Stimulated activated CD4-positive, alpha-beta T cell treated with anti-CD3 and anti-CD28 coated beads, TNF-alpha, amount 100 ng/mL, for 24 hours (primary cell): ENCODE measurements at regions not wholly inside any gene's neighbourhood (a gene's known extent, or its start where the extent isn't known, plus 50 kb on each side); places are given as distances from the start of the nearest gene placed in this dataset.
"Not testable (repeated sequence)": the region's sequence is repeated elsewhere in the genome, so short reads cannot be mapped to it uniquely, and the experiment has no call there.

Experiments used
- DNase-seq, 3 experiments: peaks; one replicate each; pipeline ENCODE4 v3.0.0-alpha.2; 2020; ENCODE audit warnings: low read depth in 3 of 3

DNA sequence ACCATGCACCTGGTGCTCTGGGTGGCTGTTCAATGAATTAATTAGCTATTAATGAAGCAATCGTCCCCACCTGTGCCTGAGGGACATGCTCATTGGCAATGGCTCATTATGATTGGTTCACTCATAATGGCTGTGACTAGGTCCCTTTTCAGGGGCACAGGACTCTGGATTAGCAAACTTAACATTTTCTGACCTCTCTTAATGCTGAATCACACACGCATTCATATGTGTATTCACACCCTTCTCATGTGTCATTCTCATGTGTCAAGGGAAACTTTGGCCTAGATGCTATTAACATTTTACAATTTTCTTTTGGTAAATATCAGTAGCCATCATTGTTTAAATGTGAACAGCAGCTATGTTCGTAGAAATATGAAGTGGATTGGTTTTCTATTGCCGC lies 98.9 kb upstream of the PMAIP1 start:
- no peak for DNase-seq

DNA sequence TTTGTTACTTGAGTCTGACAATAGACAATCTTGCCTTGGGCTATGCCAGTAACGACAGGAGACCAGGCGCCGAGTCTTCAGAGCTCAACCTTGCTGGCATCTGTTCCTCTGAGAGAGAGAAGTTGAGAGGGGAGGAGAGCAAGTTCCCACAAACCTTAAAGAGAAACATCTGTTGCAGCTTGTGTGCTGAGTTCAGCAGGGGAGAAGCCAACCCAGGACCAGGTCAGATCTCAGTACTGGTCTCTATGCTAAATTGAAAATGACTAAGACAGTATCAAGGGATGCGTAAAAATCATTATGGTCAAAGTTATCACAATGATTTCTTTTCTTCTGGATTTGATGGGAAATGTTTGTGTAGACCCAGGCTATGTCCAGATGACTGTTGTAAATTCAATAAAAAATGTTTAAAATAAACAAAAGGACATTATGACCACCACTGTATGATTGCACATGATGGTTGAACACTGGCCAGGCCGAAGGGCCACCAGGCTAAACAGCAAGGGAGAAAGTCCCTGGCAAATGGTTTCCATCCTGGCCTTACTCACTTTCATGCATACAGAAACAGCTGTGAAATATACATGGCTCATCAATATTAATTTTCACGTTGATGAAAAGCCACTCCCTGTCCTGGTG lies 100.3 kb upstream of the PMAIP1 start:
- DNase-seq = no peak

DNA sequence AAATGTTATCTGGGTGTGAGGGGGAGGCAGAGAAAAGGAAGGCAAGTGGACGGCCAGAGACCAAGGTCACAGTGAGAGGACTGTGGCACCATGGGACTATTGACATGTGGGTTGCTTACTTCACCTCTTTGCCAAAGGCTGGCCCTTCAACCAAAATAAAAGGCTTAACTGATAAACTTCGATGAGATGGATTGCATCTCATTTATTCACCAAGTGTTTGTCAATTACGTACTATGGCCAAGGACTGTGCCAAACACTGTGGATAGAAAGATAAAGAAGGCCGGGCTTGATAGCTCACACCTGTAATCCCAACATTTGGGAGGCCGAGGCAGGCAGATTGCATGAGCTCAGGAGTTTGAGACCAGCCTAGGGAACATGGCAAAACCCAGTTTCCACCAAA lies 98.7 kb upstream of the CCBE1 start:
- no peak for DNase-seq

DNA sequence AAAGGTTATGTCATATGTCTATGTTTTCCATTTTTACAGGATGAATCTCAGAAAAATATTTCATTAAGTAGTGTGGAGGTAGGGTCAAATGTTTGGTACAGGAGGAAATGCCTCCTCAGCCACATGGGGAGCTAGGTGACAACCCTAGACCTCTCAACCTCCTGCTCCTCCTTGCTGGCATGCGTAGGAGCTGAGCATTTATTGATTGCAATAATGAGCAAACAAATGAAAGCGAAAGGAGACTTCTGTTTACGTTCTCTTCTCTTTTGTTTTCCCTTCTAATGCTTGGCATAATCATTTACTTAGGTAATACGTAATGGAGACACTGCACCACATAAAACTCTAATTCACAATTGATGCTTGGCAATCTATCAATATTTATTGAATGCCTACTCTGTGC lies 95.1 kb upstream of the CCBE1 start:
- no peak for DNase-seq

DNA sequence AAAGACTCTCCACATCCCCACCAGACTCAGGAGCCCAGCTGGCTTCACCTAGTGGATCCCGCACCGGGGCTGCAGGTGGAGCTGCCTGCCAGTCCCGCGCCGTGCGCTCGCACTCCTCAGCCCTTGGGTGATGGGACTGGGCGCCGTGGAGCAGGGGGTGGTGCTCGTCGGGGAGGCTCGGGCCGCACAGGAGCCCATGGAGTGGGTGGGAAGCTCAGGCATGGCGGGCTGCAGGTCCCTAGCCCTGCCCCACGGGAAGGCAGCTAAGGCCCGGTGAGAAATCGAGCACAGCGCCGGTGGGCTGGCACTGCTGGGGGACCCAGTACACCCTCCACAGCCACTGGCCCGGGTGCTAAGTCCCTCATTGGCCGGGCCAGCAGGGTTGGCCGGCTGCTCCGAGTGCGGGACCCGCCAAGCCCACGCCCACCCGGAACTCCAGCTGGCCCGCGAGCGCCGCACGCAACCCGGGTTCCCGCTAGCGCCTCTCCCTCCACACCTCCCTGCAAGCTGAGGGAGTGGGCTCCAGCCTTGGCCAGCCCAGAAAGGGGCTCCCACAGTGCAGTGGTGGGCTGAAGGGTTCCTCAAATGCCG lies 93.2 kb upstream of the CCBE1 start:
- DNase-seq = not testable (repeated sequence)

DNA sequence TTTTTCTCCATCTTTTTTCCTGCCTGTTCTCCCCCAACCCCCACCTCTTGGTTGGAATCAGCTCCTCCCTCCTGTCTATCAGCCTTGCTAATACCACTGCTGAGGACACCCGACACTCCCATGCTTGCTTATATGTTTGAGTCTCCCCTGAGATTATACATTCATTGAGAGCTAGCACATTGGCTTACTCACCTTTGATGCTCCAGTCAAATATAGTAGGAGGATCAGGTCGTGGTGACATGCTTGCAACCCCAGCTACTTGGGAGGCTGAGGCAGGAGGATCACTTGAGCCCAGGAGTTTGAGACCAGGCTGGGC lies 91.5 kb upstream of the CCBE1 start:
- DNase-seq = no peak

DNA sequence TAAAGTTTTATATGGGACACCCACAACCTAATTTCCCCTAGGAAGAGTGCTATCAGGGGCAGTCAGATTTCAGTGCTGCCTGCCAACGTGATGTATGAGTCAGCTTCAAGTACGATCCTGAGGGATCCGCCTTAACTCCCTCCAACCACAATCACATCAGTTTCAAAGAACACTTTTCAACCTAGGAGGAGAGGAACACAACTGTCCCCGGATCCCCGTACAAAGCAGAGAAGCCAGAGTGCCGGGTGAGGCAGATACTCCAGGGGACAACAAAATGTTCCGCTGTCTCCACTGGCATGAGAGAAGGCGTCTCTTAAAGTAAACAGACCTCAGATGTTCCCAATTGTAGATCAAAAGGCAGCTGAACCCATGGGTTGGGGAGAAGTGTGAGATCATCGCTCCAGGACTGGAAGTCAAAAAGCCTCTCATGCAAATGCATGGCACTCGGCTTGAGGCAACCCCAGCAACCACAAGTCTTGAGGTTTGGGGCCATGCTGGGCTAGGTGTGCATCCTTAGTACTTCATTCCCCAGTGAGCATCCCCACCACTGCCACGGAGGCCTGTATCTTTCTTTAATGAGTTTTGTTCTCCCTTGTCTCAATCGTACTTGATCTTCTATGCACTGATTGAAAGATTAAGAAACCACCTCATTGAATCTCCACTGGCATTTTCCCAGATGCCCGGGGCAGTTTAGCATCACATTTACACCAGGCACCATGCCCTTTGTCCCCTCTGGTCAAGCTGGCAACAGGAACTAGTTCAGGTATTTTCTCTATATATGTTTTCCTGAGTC lies 91.0 kb upstream of the CCBE1 start:
- DNase-seq = no peak

DNA sequence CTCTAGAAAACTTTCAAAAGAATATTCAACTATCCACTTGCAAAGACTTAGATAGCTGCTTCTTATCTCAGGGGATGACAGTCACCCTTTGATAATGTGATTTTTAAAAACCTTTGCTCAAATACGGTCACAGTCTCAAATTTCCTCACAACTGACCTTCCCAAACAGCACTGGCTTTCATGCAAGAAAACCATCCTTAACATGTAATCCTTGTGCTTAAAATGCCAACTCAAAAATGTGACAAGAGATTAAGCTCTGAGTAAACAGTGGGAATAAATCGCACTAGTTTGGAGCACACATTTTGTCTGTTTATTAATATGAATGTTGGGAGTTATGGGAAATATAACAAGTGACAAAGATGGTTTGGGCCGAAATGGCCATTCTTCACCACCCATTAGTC lies 87.5 kb upstream of the CCBE1 start:
- no peak for DNase-seq

DNA sequence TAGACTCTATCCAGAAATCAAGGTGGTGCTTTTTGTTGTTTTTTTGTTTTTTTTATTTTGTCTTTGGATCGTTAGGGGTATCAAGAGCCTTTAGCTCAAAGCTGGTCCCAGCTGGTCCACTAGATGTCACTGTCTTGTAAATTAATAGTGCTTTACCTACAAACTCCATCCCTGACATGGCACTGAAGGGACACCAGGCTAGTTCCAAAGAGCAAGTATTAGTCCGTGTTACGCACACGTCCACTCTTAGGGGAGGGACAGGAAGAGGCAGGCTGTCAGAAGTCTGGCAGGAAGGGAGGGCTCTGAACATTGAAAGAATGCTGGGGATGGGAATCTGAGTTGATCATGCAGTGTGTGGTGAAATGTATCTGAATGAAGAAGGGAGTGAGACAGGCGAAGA lies 85.9 kb upstream of the CCBE1 start:
- no peak for DNase-seq

DNA sequence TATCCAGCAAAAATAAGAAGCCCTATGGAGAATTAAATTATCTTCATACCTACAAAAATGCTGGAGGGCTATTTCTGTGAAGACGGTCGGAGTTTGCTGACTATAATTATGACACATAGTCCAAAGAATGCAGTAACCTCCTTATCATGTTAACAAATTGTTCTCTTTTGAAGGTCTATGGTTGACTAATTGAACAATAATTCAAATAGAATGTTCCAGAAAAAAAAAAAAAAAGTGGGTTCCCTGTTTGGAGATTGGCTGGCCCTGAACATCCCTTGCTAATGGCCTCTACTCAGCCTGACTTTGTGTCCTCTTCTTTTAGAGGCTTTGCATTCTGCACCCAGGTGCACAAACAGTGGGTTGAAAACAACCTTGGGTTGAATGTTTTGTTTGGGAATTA lies 82.8 kb upstream of the CCBE1 start:
- DNase-seq = no peak

DNA sequence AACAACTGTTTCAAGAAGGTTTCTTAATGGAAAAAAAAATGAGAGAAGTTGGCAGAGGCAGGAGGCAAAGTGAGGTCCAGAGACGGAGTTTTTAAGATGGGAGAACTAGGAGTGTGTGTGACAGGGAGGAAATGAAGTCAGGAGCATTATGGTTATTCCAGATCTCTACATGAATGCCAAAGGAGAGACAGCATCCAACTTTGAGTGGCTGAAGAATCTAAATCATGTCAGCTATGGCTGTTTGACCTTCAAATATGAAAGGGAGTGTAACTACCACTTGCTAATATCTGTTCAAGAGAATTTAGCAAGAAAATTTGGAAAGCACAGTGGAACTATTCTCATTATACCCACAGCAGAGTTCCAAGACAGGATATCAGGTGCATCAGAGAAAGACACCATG lies 81.2 kb upstream of the CCBE1 start:
- DNase-seq = no peak

DNA sequence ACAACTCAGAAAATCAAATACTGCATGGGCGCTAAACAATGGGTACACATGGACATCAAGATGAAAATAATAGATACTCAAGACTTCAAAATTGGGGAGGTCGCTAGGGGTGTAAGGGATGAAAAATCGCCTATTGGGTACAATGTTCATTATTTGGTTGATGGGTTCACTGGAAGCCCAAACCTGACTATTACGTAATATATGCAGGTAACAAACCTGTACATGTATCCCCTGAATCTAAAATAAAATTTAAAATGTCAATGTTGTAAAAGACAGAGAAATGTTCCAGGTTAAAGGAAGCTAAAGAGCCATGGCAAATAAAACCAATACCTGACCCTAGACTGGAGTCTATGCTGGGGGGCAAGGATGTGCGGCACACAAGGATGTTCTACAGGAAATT lies 80.4 kb upstream of the CCBE1 start:
- DNase-seq = no peak

DNA sequence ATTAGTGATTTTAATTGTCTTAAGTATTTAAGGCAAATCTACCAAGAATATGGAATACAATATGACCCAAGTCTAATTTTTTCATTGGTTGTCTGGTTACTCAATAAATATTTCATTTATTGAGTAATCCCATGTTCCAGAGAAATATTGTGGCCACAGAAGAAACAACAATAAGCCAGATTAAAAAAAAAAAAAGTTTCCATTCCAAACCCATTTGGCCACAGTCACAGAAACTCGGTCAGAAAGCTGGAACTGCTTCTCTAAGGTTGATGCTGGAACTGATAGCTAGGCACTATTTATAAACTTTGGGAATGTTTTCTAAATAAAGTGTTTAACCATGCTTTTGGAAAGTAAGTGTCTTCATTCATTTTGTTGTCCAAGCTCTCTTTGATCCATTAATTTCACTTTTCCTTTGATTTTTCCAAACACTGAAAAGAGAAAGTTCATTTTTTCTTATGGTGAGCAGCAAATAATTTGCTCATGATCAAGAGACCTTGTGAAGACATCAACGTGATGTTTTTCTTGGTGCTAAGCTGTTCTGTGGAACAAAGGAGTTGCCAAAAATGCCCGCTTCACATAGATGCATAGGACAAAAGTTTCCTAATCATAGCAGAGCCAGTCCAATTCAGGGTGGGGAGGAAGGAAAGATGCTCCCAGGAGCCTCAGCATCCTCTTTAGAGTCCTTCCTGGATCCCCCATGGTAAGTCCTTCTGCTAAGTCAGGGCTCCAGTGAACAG lies 72.1 kb upstream of the CCBE1 start:
- no peak for DNase-seq

DNA sequence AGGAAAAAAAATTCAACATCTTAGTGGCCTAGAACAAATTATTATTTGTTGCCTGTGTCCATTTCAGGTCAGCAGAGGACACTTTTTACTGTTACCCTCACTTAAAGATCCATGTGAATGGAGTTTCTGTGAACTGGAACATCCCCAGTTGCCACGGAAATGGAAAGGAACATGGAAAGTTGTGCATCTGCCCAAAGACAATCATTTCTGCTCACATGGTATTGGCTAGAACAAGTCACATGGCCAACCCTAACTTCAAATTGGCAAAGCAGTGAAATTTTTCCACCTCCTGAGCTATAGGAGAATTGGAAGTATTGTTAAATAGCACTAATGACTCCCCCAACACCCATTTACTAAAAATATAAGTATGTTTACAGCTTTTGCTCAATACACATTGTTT lies 71.2 kb upstream of the CCBE1 start:
- DNase-seq = no peak

DNA sequence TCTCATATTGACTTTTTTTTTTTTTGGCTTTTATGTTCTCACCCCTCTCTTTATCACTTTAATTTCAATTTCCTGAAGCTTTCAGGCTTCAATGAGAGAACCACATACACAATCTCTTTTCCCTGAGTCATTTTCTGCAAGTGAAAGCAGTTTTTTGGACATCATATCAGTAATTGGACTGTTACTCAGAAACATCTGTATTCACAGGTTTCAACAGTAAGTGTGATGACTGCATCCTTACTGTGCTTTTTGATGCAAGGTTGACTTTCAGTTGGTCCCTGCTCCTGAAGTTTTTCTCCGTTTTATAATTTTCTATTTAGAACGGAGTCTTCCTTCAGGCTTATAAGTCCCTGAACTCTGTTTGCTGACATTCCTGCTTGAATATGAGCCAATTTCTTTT lies 70.5 kb upstream of the CCBE1 start:
- no peak for DNase-seq

DNA sequence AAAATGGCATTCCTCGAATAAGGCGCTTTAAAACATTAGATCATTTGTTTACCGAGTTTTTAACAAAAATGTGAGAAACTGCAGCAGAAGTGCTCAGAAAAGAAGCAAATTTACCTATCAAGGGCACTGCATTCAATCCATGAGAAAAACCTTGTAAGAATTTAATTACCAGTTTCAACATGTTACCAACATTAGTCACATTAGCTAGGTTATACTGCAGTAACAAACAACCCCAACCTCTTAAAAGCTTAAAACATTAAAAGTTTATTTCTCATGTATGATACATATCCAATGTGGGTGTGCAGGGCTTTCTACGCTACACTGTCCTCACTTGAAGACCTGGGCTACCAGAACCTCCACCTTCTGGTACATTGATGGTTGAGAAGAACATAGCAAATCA lies 68.1 kb upstream of the CCBE1 start:
- no peak for DNase-seq

DNA sequence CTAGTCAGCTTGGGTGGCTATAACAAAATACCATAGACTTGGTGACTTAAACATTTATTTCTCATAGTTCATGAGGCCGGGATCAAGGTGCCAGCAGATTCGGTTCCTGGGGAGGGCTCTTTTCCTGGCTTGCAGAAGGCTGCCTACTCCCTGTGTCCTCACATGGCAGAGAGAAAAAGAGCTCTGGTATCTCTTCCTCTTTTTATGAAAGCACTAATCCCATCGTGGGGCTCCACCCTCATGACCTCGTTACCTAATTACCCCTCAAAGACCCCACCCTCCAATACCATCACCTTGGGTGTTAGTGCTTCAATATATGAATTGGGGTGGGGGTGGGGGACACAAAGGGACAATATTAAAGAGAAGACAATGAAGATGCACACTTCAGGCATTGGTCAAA lies 67.1 kb upstream of the CCBE1 start:
- DNase-seq = no peak

DNA sequence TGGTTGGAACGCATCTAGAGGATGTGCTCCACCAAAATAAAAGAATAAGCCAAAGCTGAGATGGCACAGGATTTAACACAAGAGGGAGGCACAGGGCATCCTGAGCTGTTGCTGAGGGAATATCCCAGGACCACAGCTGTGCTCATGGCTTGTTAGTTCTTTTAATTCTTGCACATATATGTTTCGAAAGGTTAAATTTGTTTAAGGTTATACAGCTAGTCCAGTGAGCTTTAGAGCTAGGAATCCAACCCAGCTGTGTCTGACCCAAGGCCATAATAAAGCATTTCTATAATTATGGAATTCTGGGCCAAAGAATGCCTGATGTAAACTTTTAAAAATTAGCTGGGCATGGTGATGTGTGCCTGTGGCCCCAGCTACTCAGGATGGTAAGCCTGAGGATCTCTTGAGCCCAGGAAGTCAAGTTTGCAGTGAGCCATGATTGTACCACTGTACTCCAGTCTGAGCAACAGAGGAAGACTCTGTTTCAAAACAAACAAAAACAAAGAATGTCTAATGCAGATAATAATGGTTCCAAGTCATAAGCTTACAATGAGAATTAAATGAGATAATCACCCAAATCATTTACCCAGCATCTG lies 66.4 kb upstream of the CCBE1 start:
- DNase-seq = no peak

DNA sequence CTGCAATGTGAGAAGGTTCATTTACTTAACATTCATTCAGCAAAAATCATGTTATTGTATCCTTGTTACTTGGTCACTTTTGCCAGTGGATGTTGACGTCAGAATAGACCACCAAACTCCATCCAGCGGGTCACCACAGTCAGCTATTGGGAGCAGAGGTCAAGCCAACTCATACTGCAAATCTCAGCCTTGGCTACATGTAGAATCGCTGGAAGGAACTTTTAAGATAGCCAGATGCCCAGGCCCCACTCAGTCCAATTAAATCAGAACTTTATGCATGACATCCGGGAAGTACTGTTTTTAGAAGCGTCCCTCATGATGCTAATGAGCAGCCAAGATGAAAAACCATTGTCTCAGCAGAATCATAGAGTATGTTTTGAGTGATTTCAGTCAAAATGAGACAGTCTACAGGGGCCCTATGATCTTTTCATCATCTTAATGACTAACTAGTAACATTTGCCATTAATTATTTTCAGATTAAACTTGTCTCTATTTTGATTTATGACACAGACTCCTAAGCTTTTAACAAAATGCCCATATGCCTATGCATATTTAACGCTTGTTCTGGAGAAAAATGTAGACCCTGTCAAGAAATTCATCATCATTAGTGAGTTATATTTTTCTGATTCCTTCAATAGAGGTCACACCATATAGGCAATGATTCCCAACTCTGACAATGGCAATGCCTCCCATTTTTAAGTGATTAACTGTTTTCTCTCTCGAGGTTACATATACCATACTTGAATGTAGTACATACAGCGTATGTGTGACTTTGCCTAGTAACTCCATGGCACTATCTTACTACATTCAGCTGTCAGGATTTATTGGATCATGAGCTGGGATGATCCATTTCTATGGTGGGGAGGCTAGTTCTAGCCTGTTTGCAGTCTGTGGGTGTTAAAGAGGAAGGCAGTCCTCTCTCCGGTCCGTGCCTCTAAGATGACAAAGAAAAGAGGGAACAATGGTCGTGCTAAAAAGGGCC lies 63.7 kb upstream of the CCBE1 start:
- no peak for DNase-seq

DNA sequence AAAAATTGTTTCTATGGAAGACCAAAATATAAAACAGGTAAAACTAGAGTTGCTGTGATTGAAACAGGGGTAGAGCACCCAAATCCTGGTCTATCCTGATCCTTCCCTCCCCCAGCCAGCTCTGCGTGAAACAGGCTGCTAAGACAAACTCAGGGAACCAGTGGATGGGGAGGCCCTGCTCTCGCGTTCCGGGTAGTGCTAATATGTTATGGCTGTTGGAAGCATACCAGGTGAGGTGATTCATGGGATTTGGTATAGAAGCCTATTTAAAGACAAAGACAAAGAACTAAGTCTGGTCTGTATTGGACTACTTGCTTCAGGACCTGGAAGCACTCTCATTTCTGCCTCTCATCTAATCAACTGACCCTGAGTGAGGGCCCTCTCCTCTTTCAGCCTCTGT lies 63.0 kb upstream of the CCBE1 start:
- DNase-seq = no peak

DNA sequence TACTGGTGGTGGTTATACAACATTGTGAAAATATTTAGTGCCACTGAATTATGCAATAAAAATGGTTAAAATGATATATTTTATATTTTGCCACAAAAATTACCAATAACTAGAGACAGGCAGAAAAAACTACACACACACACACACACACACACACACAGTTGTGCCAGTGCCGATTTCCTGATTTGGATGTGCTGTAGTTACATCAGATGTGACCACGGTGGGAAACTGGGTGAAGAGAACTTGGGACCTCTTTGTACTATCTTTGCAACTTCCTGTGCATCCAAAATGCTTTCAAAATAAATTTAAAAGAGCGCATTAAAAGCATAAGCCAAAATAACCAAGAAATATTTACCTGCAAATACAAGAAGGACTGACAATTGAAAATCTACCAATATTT lies 61.6 kb upstream of the CCBE1 start:
- no peak for DNase-seq
